ENCODE measurements at regions not wholly inside any gene's neighbourhood (a gene's known extent, or its start where the extent isn't known, plus 50 kb on each side); places are given as distances from the start of the nearest gene placed in this dataset.
A peak's percentile ranks its signal among the peaks of the same experiment; 100 is the strongest.

- DNase-seq: no peak
Measured at GRCh38 chr4:167492007-167492406, 257.7 kb upstream of the SPOCK3 start.

- DNase-seq: no peak
Measured at GRCh38 chr4:167509551-167509950, 275.3 kb upstream of the SPOCK3 start.

GRCh38 chr4:167524091-167524490, 289.8 kb upstream of the SPOCK3 start:
- no peak for DNase-seq

GRCh38 chr4:167537761-167538160, 303.5 kb upstream of the SPOCK3 start:
- DNase-seq: no peak

- DNase-seq: no peak
Measured at GRCh38 chr4:167541286-167541685, 307.0 kb upstream of the SPOCK3 start.

GRCh38 chr4:167544391-167544790, 310.1 kb upstream of the SPOCK3 start:
- no peak for DNase-seq

GRCh38 chr4:167550021-167550420, 315.7 kb upstream of the SPOCK3 start:
- no peak for DNase-seq

- no peak for DNase-seq
Measured at GRCh38 chr4:167555338-167556022, 321.2 kb upstream of the SPOCK3 start.

GRCh38 chr4:167578906-167579305, 344.6 kb upstream of the SPOCK3 start:
- DNase-seq: no peak

- no peak for DNase-seq
Measured at GRCh38 chr4:167581449-167581965, 347.2 kb upstream of the SPOCK3 start.

GRCh38 chr4:167587361-167587760, 353.1 kb upstream of the SPOCK3 start:
- DNase-seq: no peak

- DNase-seq: no peak
Measured at GRCh38 chr4:167595898-167596297, 361.6 kb upstream of the SPOCK3 start.

GRCh38 chr4:167602157-167602556, 367.9 kb upstream of the SPOCK3 start:
- DNase-seq: no peak

GRCh38 chr4:167606551-167606950, 372.3 kb upstream of the SPOCK3 start:
- DNase-seq: no peak

GRCh38 chr4:167613381-167613780, 379.1 kb upstream of the SPOCK3 start:
- no peak for DNase-seq

GRCh38 chr4:167614866-167615265, 380.6 kb upstream of the SPOCK3 start:
- no peak for DNase-seq

- DNase-seq: no peak
Measured at GRCh38 chr4:167616476-167616875, 382.2 kb upstream of the SPOCK3 start.

GRCh38 chr4:167622481-167623240, 388.4 kb upstream of the SPOCK3 start:
- peak; percentile 39 for DNase-seq

GRCh38 chr4:167623241-167623572, 388.9 kb upstream of the SPOCK3 start:
- no peak for DNase-seq

- DNase-seq: no peak
Measured at GRCh38 chr4:167629272-167629671, 395.0 kb upstream of the SPOCK3 start.

- no peak for DNase-seq
Measured at GRCh38 chr4:167642250-167642649, 408.0 kb upstream of the SPOCK3 start.

- no peak for DNase-seq
Measured at GRCh38 chr4:167645358-167645757, 411.1 kb upstream of the SPOCK3 start.

- no peak for DNase-seq
Measured at GRCh38 chr4:167652267-167652666, 418.0 kb upstream of the SPOCK3 start.
